CD14-positive monocyte (primary cell): ENCODE measurements at regions not wholly inside any gene's neighbourhood (a gene's known extent, or its start where the extent isn't known, plus 50 kb on each side); places are given as distances from the start of the nearest gene placed in this dataset.
"Not testable (repeated sequence)": the region's sequence is repeated elsewhere in the genome, so short reads cannot be mapped to it uniquely, and the experiment has no call there.

Experiments
- DNase-seq, 3 donors: peaks; one replicate each; pipeline ENCODE4 v3.0.0-alpha.2; 2011 to 2022
- H2AFZ ChIP-seq: 2 replicates; pipeline ENCODE4 v1.6.0; 2012; ENCODE audit warnings: mild to moderate bottlenecking, low read depth, low read length, inconsistent platforms; ENCODE audit not compliant: insufficient read depth, poor library complexity, severe bottlenecking
- H3K27ac ChIP-seq, 2 donors: 1 replicate in 1 of 2; 2 replicates in 1 of 2; pipeline ENCODE4 v1.5.1; 2012 to 2013; ENCODE audit warnings: low read length in 2 of 2, control low read depth in 1 of 2, inconsistent platforms in 1 of 2, low read depth in 1 of 2, mild to moderate bottlenecking in 1 of 2
- H3K27me3 ChIP-seq, 2 donors: one replicate each; pipeline versions ENCODE4 v1.6.0 to v1.6.1; 2011 to 2013; ENCODE audit warnings: low read length in 2 of 2; ENCODE audit not compliant: control insufficient read depth in 2 of 2, insufficient read depth in 2 of 2
- H3K36me3 ChIP-seq, 2 donors: replicated peaks in 1 of 2; 1 replicate in 1 of 2; 2 replicates in 1 of 2; pipeline versions ENCODE4 v1.5.1 to v1.6.1; 2012 to 2013; ENCODE audit warnings: low read length in 2 of 2, control low read depth in 1 of 2, inconsistent platforms in 1 of 2, mild to moderate bottlenecking in 1 of 2; ENCODE audit not compliant: insufficient read depth in 2 of 2, control insufficient read depth in 1 of 2
- H3K4me1 ChIP-seq, 2 donors: 1 replicate in 1 of 2; 2 replicates in 1 of 2; pipeline versions ENCODE4 v1.5.1 to v1.6.1; 2012 to 2013; ENCODE audit warnings: low read length in 2 of 2, control low read depth in 1 of 2, inconsistent platforms in 1 of 2, mild to moderate bottlenecking in 1 of 2, moderate library complexity in 1 of 2; ENCODE audit not compliant: insufficient read depth in 2 of 2, control insufficient read depth in 1 of 2
- H3K4me2 ChIP-seq: replicated peaks from 2 replicates; pipeline ENCODE3; 2012; ENCODE audit warnings: low read length, moderate library complexity, mild to moderate bottlenecking; ENCODE audit not compliant: poor library complexity, severe bottlenecking; ENCODE audit errors: extremely low read depth
- H3K4me3 ChIP-seq, 3 experiments: fragments of 200-600 bp in 1 of 3; sonication (generic) in 1 of 3; replicated peaks in 1 of 3; 1 replicate in 2 of 3; 2 replicates in 1 of 3; pipeline ENCODE4 v1.5.1; 2011 to 2013; ENCODE audit warnings: low read length in 3 of 3, mild to moderate bottlenecking in 3 of 3, control low read depth in 2 of 3, low read depth in 2 of 3, inconsistent platforms in 1 of 3, moderate library complexity in 1 of 3
- H3K79me2 ChIP-seq: 2 replicates; pipeline ENCODE4 v1.6.0; 2012; ENCODE audit warnings: mild to moderate bottlenecking, control low read depth, inconsistent platforms, low read length, moderate library complexity; ENCODE audit not compliant: insufficient read depth
- H3K9ac ChIP-seq: 2 replicates; pipeline ENCODE4 v1.6.0; 2017; ENCODE audit warnings: low read length, mild to moderate bottlenecking; ENCODE audit not compliant: insufficient read depth, poor library complexity, severe bottlenecking
- H3K9me3 ChIP-seq, 2 donors: replicated peaks in 1 of 2; 1 replicate in 1 of 2; 2 replicates in 1 of 2; pipeline versions ENCODE4 v1.5.1 to v1.6.1; 2012 to 2013; ENCODE audit warnings: low read length in 2 of 2, control low read depth in 1 of 2; ENCODE audit not compliant: control insufficient read depth in 1 of 2, insufficient read depth in 1 of 2
- H4K20me1 ChIP-seq: 2 replicates; pipeline ENCODE4 v1.6.0; 2012; ENCODE audit warnings: mild to moderate bottlenecking, low read length, control low read depth, moderate library complexity; ENCODE audit not compliant: insufficient read depth
- H3K27ac Mint-ChIP-seq, 7 donors: one replicate each; pipeline ENCODE4 v1.8.0; 2020; ENCODE audit warnings: mild to moderate bottlenecking in 7 of 7, mixed read lengths in 7 of 7, moderate library complexity in 6 of 7, inconsistent platforms in 2 of 7
- H3K27me3 Mint-ChIP-seq, 3 donors: one replicate each; pipeline ENCODE4 v1.8.0; 2021 to 2022; ENCODE audit warnings: low read depth in 3 of 3, mild to moderate bottlenecking in 3 of 3, mixed read lengths in 3 of 3, moderate library complexity in 3 of 3, inconsistent platforms in 1 of 3
- H3K36me3 Mint-ChIP-seq, 2 donors: one replicate each; pipeline ENCODE4 v1.8.0; 2020; ENCODE audit warnings: mixed read lengths in 2 of 2, inconsistent platforms in 1 of 2, mild to moderate bottlenecking in 1 of 2
- H3K4me1 Mint-ChIP-seq: one replicate; pipeline ENCODE4 v1.8.0; 2020; ENCODE audit warnings: mild to moderate bottlenecking, mixed read lengths
- H3K4me3 Mint-ChIP-seq, 2 donors: one replicate each; pipeline ENCODE4 v1.8.0; 2020; ENCODE audit warnings: mild to moderate bottlenecking in 2 of 2, mixed read lengths in 2 of 2, moderate library complexity in 1 of 2
- H3K9me3 Mint-ChIP-seq, 7 donors: one replicate each; pipeline ENCODE4 v1.8.0; 2020 to 2022; ENCODE audit warnings: mixed read lengths in 7 of 7, mild to moderate bottlenecking in 6 of 7, moderate library complexity in 6 of 7, inconsistent platforms in 2 of 7
- CTCF ChIP-seq: fragments of 200-600 bp; IDR thresholded peaks from one replicate; pipeline ENCODE4 v1.8.0; 2022; ENCODE audit warnings: antibody characterized with exemption, mild to moderate bottlenecking
- WGBS: methylation state at CpG from one replicate; pipeline ENCODE4 v1.1.5; 2013; ENCODE audit warnings: missing lambda C conversion rate; ENCODE audit not compliant: insufficient coverage; 5-methylcytosine and 5-hydroxymethylcytosine counted together
- intact Hi-C, 2 donors: fragments of 100-400 bp; cut with micrococcal nuclease; formaldehyde crosslinking; loops; one replicate each; pipeline versions ENCODE4 v1.15.0 to v1.15.1; 2023

GRCh38 chr4:162972661-162973330 lies 193.9 kb downstream of the NAF1 start:
- Mint-ChIP-seq H3K27ac (no peak overlapping the region), H3K27me3 (no peaks in the 10 kb centered on the region), H3K36me3 (no peaks in the 10 kb centered on the region), H3K4me3 (no peak overlapping the region), H3K9me3 (peaks cover 0 to 6% (median 2%) of the 10 kb centered on the region in 7 donors), H3K4me1 (no peaks in the 10 kb centered on the region)
- DNase-seq: no peak
- intact Hi-C loops: no loop called here
- Histone ChIP-seq H3K79me2 (no peaks in the 10 kb centered on the region), H4K20me1 (no peaks in the 10 kb centered on the region), H3K9ac (no peak overlapping the region), H3K4me1 (no peaks in the 10 kb centered on the region), H3K27me3 (no peaks in the 10 kb centered on the region), H3K4me3 (no peak overlapping the region), H3K36me3 (no peaks in the 10 kb centered on the region), H3K4me2 (no peak overlapping the region), H2AFZ (no peak overlapping the region), H3K9me3 (peaks cover 10 to 11% of the 10 kb centered on the region in 2 donors), H3K27ac (no peak overlapping the region)
- TF ChIP-seq CTCF: no peak
- WGBS: 100% methylated on average over 2 of the region's 4 CpGs

- no peak overlapping the region for H3K27ac Mint-ChIP-seq
- Histone ChIP-seq H3K27ac (no peak overlapping the region), H3K27me3 (no peaks in the 10 kb centered on the region), H3K4me2 (no peak overlapping the region), H3K9me3 (peaks cover 10 to 11% of the 10 kb centered on the region in 2 donors), H2AFZ (no peak overlapping the region), H3K79me2 (no peaks in the 10 kb centered on the region), H4K20me1 (no peaks in the 10 kb centered on the region), H3K4me1 (no peaks in the 10 kb centered on the region), H3K9ac (no peak overlapping the region), H3K36me3 (no peaks in the 10 kb centered on the region), H3K4me3 (no peak overlapping the region)
- no peak for DNase-seq
- peaks cover 0 to 2% (median 0%) of the 10 kb centered on the region in 3 donors for H3K27me3 Mint-ChIP-seq
- H3K4me1 Mint-ChIP-seq: no peaks in the 10 kb centered on the region
- peaks cover 0 to 6% (median 3%) of the 10 kb centered on the region in 7 donors for H3K9me3 Mint-ChIP-seq
- intact Hi-C loops: no loop called here
- no peak for TF ChIP-seq CTCF
- no peaks in the 10 kb centered on the region for H3K36me3 Mint-ChIP-seq
- WGBS: 88% methylated on average over 8 of the region's 8 CpGs
- no peak overlapping the region for H3K4me3 Mint-ChIP-seq
Observed at GRCh38 chr4:162969194-162969593, 197.5 kb downstream of the NAF1 start.

- H3K27me3 Mint-ChIP-seq, H3K9me3 Mint-ChIP-seq, H4K20me1 ChIP-seq, H3K4me3 Mint-ChIP-seq, H3K27me3 ChIP-seq, DNase-seq, H3K4me3 ChIP-seq, H3K4me1 Mint-ChIP-seq, H3K27ac ChIP-seq, H3K9ac ChIP-seq, intact Hi-C loops, H3K36me3 ChIP-seq, H3K4me1 ChIP-seq, H3K27ac Mint-ChIP-seq, H3K79me2 ChIP-seq, H3K36me3 Mint-ChIP-seq, H3K4me2 ChIP-seq, H2AFZ ChIP-seq: not testable (repeated sequence)
- H3K9me3 ChIP-seq: peaks cover 10 to 11% of the 10 kb centered on the region in 2 donors
- WGBS: no CpG with 5 or more reads among the region's 4 CpGs
Observed at GRCh38 chr4:162965978-162966377, 200.7 kb downstream of the NAF1 start.
